GM10266 (cell line): ENCODE measurements at regions not wholly inside any gene's neighbourhood (a gene's known extent, or its start where the extent isn't known, plus 50 kb on each side); places are given as distances from the start of the nearest gene placed in this dataset.

Source experiments
- DNase-seq: peaks from one replicate; pipeline ENCODE4 v3.0.0; 2012; ENCODE audit errors: extremely low spot score
- CTCF ChIP-seq: IDR thresholded peaks from 2 replicates; pipeline ENCODE4 v1.5.1; 2012; ENCODE audit warnings: mild to moderate bottlenecking, low read depth; ENCODE audit not compliant: control insufficient read depth, insufficient read depth; ENCODE audit errors: missing control alignments

- TF ChIP-seq CTCF: no peak
- DNase-seq: no peak
Observed at GRCh38 chr3:157647820-157648219, 144.6 kb upstream of the VEPH1 start.

GRCh38 chr3:157639756-157640426 lies 136.7 kb upstream of the VEPH1 start:
- no peak for DNase-seq
- TF ChIP-seq CTCF: no peak

GRCh38 chr3:157637866-157638265 lies 134.7 kb upstream of the VEPH1 start:
- no peak for DNase-seq

GRCh38 chr3:157633241-157633640 lies 130.0 kb upstream of the VEPH1 start:
- no peak for DNase-seq
- TF ChIP-seq CTCF: no peak

More at GRCh38 chr3:157637866-157638265, 134.7 kb upstream of the VEPH1 start:
- TF ChIP-seq CTCF: no peak

- TF ChIP-seq CTCF: no peak
- no peak for DNase-seq
Observed at GRCh38 chr3:157632075-157632474, 128.9 kb upstream of the VEPH1 start.

- no peak for DNase-seq
- TF ChIP-seq CTCF: no peak
Observed at GRCh38 chr3:157631478-157631877, 128.3 kb upstream of the VEPH1 start.

- TF ChIP-seq CTCF: no peak
- DNase-seq: no peak
Observed at GRCh38 chr3:157626817-157627216, 123.6 kb upstream of the VEPH1 start.
